NT2/D1 (cell line): ENCODE measurements at regions not wholly inside any gene's neighbourhood (a gene's known extent, or its start where the extent isn't known, plus 50 kb on each side); places are given as distances from the start of the nearest gene placed in this dataset.

Source experiments
- SUZ12 ChIP-seq: IDR thresholded peaks from 2 replicates; pipeline ENCODE4 v1.6.1; 2011; ENCODE audit not compliant: insufficient read length, insufficient read depth; ENCODE audit errors: extremely low read depth
- YY1 ChIP-seq: IDR thresholded peaks from 2 replicates; pipeline ENCODE4 v1.6.1; 2011; ENCODE audit not compliant: insufficient read length, insufficient read depth
- ZNF274 ChIP-seq: IDR thresholded peaks from 2 replicates; pipeline ENCODE4 v1.6.1; 2011; ENCODE audit warnings: mild to moderate bottlenecking, low read depth, low read length

DNA sequence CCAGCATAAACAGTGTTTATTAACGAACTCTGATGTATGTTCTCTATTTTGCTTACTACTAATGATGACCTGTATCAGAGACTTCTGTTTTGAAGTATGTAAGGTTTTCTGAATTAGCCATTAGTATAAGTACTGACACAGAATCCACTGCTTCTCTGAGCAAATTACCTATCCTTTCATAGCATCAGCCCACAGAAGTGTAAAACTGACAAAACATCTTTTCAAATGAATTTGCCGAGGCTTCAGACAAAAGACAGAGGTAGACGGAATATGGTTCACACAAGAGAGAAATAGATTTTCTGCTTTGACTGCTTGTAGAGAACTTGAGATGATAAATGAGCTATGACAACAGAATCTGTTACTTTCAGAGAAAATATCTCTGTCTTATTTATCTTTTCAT is 1051.6 kb downstream of the AMY1C start:
- TF ChIP-seq YY1 (no peak), ZNF274 (no peak), SUZ12 (no peak)
